Esophagus muscularis mucosa (tissue), 4 donors: ENCODE measurements at regions not wholly inside any gene's neighbourhood (a gene's known extent, or its start where the extent isn't known, plus 50 kb on each side); places are given as distances from the start of the nearest gene placed in this dataset.
"Not testable (repeated sequence)": the region's sequence is repeated elsewhere in the genome, so short reads cannot be mapped to it uniquely, and the experiment has no call there.

ENCODE experiments used
- DNase-seq: peaks from one replicate; pipeline ENCODE4 v3.0.0-alpha.2; 2017; ENCODE audit errors: extremely low spot score
- H3K27ac ChIP-seq, 4 donors: fragments of 200-600 bp; sonication (generic); replicated peaks in 1 of 4; 1 replicate in 3 of 4; 2 replicates in 1 of 4; pipeline ENCODE4 v1.5.1; 2016 to 2019; ENCODE audit warnings: mild to moderate bottlenecking in 1 of 4
- H3K27me3 ChIP-seq, 4 donors: fragments of 200-600 bp; sonication (generic); one replicate each; pipeline versions ENCODE4 v1.5.1 to v1.6.0; 2016 to 2019
- H3K36me3 ChIP-seq, 4 donors: fragments of 200-600 bp; sonication (generic); one replicate each; pipeline ENCODE4 v1.5.1; 2016 to 2019
- H3K4me1 ChIP-seq, 4 donors: fragments of 200-600 bp; sonication (generic); one replicate each; pipeline ENCODE4 v1.5.1; 2016 to 2019
- H3K4me3 ChIP-seq, 4 donors: fragments of 200-600 bp; sonication (generic); 1 replicate in 2 of 4; 2 replicates in 2 of 4; pipeline ENCODE4 v1.5.1; 2016 to 2019; ENCODE audit warnings: mild to moderate bottlenecking in 4 of 4, moderate library complexity in 1 of 4
- H3K9me3 ChIP-seq, 4 donors: fragments of 200-600 bp; sonication (generic); 1 replicate in 3 of 4; 2 replicates in 1 of 4; pipeline ENCODE4 v1.5.1; 2016 to 2019
- CTCF ChIP-seq, 3 experiments: fragments of 200-600 bp in 2 of 3; fragments of 450-650 bp in 1 of 3; sonication (generic) in 2 of 3; IDR thresholded peaks; one replicate each; pipeline ENCODE4 v1.5.1; 2017 to 2019; ENCODE audit warnings: antibody characterized with exemption in 3 of 3, mild to moderate bottlenecking in 2 of 3, moderate library complexity in 1 of 3
- POLR2A ChIP-seq: fragments of 450-650 bp; IDR thresholded peaks from one replicate; pipeline ENCODE4 v1.6.1; 2017; ENCODE audit warnings: antibody characterized with exemption, moderate library complexity, mild to moderate bottlenecking, low read depth
- POLR2AphosphoS5 ChIP-seq, 2 donors: sonication (generic); formaldehyde crosslinking; IDR thresholded peaks; one replicate each; pipeline ENCODE4 v1.6.1; 2017; ENCODE audit warnings: antibody characterized with exemption in 2 of 2
- WGBS: methylation state at CpG from one replicate; pipeline ENCODE4 v1.1.5; 2018; 5-methylcytosine and 5-hydroxymethylcytosine counted together
- intact Hi-C: fragments of 100-400 bp; cut with DNase I; formaldehyde crosslinking; loops from one replicate; pipeline ENCODE4 v1.15.1; 2023

- H3K27me3 ChIP-seq, H3K27ac ChIP-seq, H3K4me3 ChIP-seq, H3K36me3 ChIP-seq, intact Hi-C loops, H3K9me3 ChIP-seq, H3K4me1 ChIP-seq, DNase-seq: not testable (repeated sequence)
- 73% methylated on average over 1 of the region's 3 CpGs for WGBS
These were observed 54.7 kb upstream of the NBPF15 start for GRCh38 chr1:144516172-144516571.

- H3K27ac ChIP-seq, H3K36me3 ChIP-seq, intact Hi-C loops, H3K9me3 ChIP-seq, DNase-seq, H3K27me3 ChIP-seq, H3K4me3 ChIP-seq, H3K4me1 ChIP-seq: not testable (repeated sequence)
- 89% methylated on average over 2 of the region's 2 CpGs for WGBS
These were observed 55.4 kb upstream of the NBPF15 start for GRCh38 chr1:144516906-144517305.

GRCh38 chr1:144518439-144518838 lies 57.0 kb upstream of the NBPF15 start:
- DNase-seq = peak; percentile 7
- WGBS = 100% methylated on average over 2 of the region's 9 CpGs
- H3K36me3 ChIP-seq, H3K27ac ChIP-seq, H3K27me3 ChIP-seq, H3K9me3 ChIP-seq, H3K4me1 ChIP-seq, H3K4me3 ChIP-seq, intact Hi-C loops: not testable (repeated sequence)

- intact Hi-C loops = not testable (repeated sequence)
- WGBS = 65% methylated on average over 2 of the region's 12 CpGs
These were observed 58.2 kb upstream of the NBPF15 start for GRCh38 chr1:144519528-144520189.

GRCh38 chr1:144523661-144524407 lies 62.4 kb upstream of the NBPF15 start:
- intact Hi-C loops, H3K4me1 ChIP-seq, H3K9me3 ChIP-seq, H3K36me3 ChIP-seq: not testable (repeated sequence)
- TF ChIP-seq POLR2AphosphoS5 (IDR thresholded peaks at IDR 0.05) = peak in 1 of 2 donors; percentile 86
- peak; percentile 54 for TF ChIP-seq POLR2A
- peak overlapping the region; percentile 60 to 69 (median 66) for H3K27ac ChIP-seq
- WGBS = 4% methylated on average over 13 of the region's 33 CpGs
- H3K27me3 ChIP-seq = peaks cover 0 to 15% (median 0%) of the 10 kb centered on the region in 4 donors
- H3K4me3 ChIP-seq = peak overlapping the region; percentile 24 to 57 (median 40)
- DNase-seq = peak; percentile 70

More at GRCh38 chr1:144519528-144520189, 58.2 kb upstream of the NBPF15 start:
- not testable (repeated sequence) for H3K27ac ChIP-seq, H3K4me1 ChIP-seq, H3K36me3 ChIP-seq, H3K4me3 ChIP-seq, H3K9me3 ChIP-seq, DNase-seq
- H3K27me3 ChIP-seq = peaks cover 0 to 12% (median 0%) of the 10 kb centered on the region in 4 donors

GRCh38 chr1:144532156-144532607 lies 60.5 kb upstream of the PPIAL4F start:
- DNase-seq = peak; percentile 17
- H3K9me3 ChIP-seq, H3K27ac ChIP-seq, H3K27me3 ChIP-seq, H3K36me3 ChIP-seq, intact Hi-C loops, H3K4me1 ChIP-seq, H3K4me3 ChIP-seq: not testable (repeated sequence)
- TF ChIP-seq CTCF (IDR thresholded peaks at IDR 0.05) = peak; percentile 27 to 50 (median 39)
- WGBS = 51% methylated on average over 6 of the region's 9 CpGs

- H3K27me3 ChIP-seq, H3K9me3 ChIP-seq, H3K4me1 ChIP-seq, intact Hi-C loops, H3K27ac ChIP-seq, H3K4me3 ChIP-seq, H3K36me3 ChIP-seq: not testable (repeated sequence)
- DNase-seq = peak; percentile 21
- WGBS = 33% methylated on average over 2 of the region's 3 CpGs
These were observed 59.2 kb upstream of the PPIAL4F start for GRCh38 chr1:144533480-144533879.

- H3K9me3 ChIP-seq, H3K36me3 ChIP-seq, H3K4me3 ChIP-seq, H3K27ac ChIP-seq, intact Hi-C loops, H3K4me1 ChIP-seq: not testable (repeated sequence)
- DNase-seq = peak; percentile 14
- 85% methylated on average over 1 of the region's 1 CpG for WGBS
- peaks cover 0 to 11% (median 0%) of the 10 kb centered on the region in 4 donors for H3K27me3 ChIP-seq
These were observed 58.4 kb upstream of the PPIAL4F start for GRCh38 chr1:144534286-144534685.

- H3K9me3 ChIP-seq, H3K4me3 ChIP-seq, H3K4me1 ChIP-seq, intact Hi-C loops, DNase-seq, H3K27ac ChIP-seq, H3K36me3 ChIP-seq: not testable (repeated sequence)
- 100% methylated on average over 1 of the region's 1 CpG for whole genome bisulfite sequencing
- peaks cover 0 to 19% (median 0%) of the 10 kb centered on the region in 4 donors for H3K27me3 ChIP-seq
These were observed 56.0 kb upstream of the PPIAL4F start for GRCh38 chr1:144536677-144537076.

GRCh38 chr1:144537234-144537633 lies 55.5 kb upstream of the PPIAL4F start:
- H3K36me3 ChIP-seq, H3K27ac ChIP-seq, H3K9me3 ChIP-seq, intact Hi-C loops, H3K4me3 ChIP-seq, H3K4me1 ChIP-seq: not testable (repeated sequence)
- 100% methylated on average over 3 of the region's 5 CpGs for WGBS
- DNase-seq = peak; percentile 7
- peaks cover 0 to 19% (median 0%) of the 10 kb centered on the region in 4 donors for H3K27me3 ChIP-seq

- peaks cover 0 to 19% (median 0%) of the 10 kb centered on the region in 4 donors for H3K27me3 ChIP-seq
- intact Hi-C loops, H3K9me3 ChIP-seq, H3K36me3 ChIP-seq, H3K27ac ChIP-seq, H3K4me3 ChIP-seq, H3K4me1 ChIP-seq: not testable (repeated sequence)
- WGBS = 94% methylated on average over 6 of the region's 6 CpGs
- DNase-seq = peak; percentile 19
These were observed 54.0 kb upstream of the PPIAL4F start for GRCh38 chr1:144538736-144539135.
